Liver (tissue), 3 donors: ENCODE measurements at regions not wholly inside any gene's neighbourhood (a gene's known extent, or its start where the extent isn't known, plus 50 kb on each side); places are given as distances from the start of the nearest gene placed in this dataset.

ENCODE experiments used
- CTCF ChIP-seq: fragments of 150-350 bp; IDR thresholded peaks from 2 replicates; pipeline ENCODE4 v1.5.1; 2017; ENCODE audit warnings: improper control_type of control experiment, low read depth, low read length; ENCODE audit not compliant: missing input control
- GABPA ChIP-seq, 2 donors: IDR thresholded peaks in 1 of 2; conservative IDR thresholded peaks in 1 of 2; 2 replicates each; pipeline ENCODE4 v1.6.1; 2016; ENCODE audit warnings: antibody characterized with exemption in 2 of 2, mild to moderate bottlenecking in 1 of 2, moderate library complexity in 1 of 2
- HNF4A ChIP-seq, 2 donors: conservative IDR thresholded peaks; 2 replicates each; pipeline ENCODE4 v1.6.1; 2016; ENCODE audit warnings: antibody characterized with exemption in 2 of 2, mild to moderate bottlenecking in 2 of 2
- HNF4G ChIP-seq: IDR thresholded peaks from 2 replicates; pipeline ENCODE4 v1.6.1; 2016; ENCODE audit warnings: antibody characterized with exemption
- JUND ChIP-seq, 2 donors: IDR thresholded peaks; 2 replicates each; pipeline ENCODE4 v1.6.1; 2016; ENCODE audit warnings: antibody characterized with exemption in 2 of 2
- NR2F2 ChIP-seq: IDR thresholded peaks from 2 replicates; pipeline ENCODE4 v1.6.1; 2016; ENCODE audit warnings: antibody characterized with exemption
- REST ChIP-seq: IDR thresholded peaks from 2 replicates; pipeline ENCODE4 v1.6.1; 2016; ENCODE audit warnings: antibody characterized with exemption, mild to moderate bottlenecking
- RXRA ChIP-seq, 2 donors: IDR thresholded peaks; 2 replicates each; pipeline ENCODE4 v1.6.1; 2017 to 2018; ENCODE audit warnings: antibody characterized with exemption in 2 of 2, mild to moderate bottlenecking in 1 of 2
- SP1 ChIP-seq: IDR thresholded peaks from 2 replicates; pipeline ENCODE4 v1.6.1; 2018; ENCODE audit warnings: antibody characterized with exemption, mild to moderate bottlenecking
- TAF1 ChIP-seq: conservative IDR thresholded peaks from 2 replicates; pipeline ENCODE4 v1.6.1; 2016; ENCODE audit warnings: antibody characterized with exemption, mild to moderate bottlenecking
- YY1 ChIP-seq: IDR thresholded peaks from 2 replicates; pipeline ENCODE4 v1.6.1; 2016; ENCODE audit warnings: antibody characterized with exemption, mild to moderate bottlenecking
- TF ChIP-seq, protein P1 (sequence below): IDR thresholded peaks from 2 replicates; pipeline ENCODE4 v1.6.1; 2016; ENCODE audit warnings: antibody characterized with exemption
- TF ChIP-seq, protein P2 (sequence below): IDR thresholded peaks from 2 replicates; pipeline ENCODE4 v1.6.1; 2016; ENCODE audit warnings: antibody characterized with exemption
- donor health status: healthy.
- donor health status: healthy.

- TF ChIP-seq CTCF: no peak
- TF ChIP-seq, protein P1, sequence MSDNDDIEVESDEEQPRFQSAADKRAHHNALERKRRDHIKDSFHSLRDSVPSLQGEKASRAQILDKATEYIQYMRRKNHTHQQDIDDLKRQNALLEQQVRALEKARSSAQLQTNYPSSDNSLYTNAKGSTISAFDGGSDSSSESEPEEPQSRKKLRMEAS: no peak
- no peak for TF ChIP-seq HNF4G
- no peak for TF ChIP-seq YY1
- TF ChIP-seq GABPA (IDR thresholded peaks at IDR 0.05 in 1 of 2, conservative IDR thresholded peaks at IDR 0.05 in 1 of 2): no peak
- no peak for TF ChIP-seq REST
- no peak for TF ChIP-seq TAF1
- TF ChIP-seq RXRA (IDR thresholded peaks at IDR 0.05): no peak
- TF ChIP-seq, protein P2, sequence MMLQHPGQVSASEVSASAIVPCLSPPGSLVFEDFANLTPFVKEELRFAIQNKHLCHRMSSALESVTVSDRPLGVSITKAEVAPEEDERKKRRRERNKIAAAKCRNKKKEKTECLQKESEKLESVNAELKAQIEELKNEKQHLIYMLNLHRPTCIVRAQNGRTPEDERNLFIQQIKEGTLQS: no peak
- no peak for TF ChIP-seq SP1
- TF ChIP-seq HNF4A (conservative IDR thresholded peaks at IDR 0.05): no peak
- TF ChIP-seq NR2F2: no peak
- TF ChIP-seq JUND (IDR thresholded peaks at IDR 0.05): no peak
Observed at GRCh38 chr2:59312967-59313940, 1072.1 kb upstream of the FANCL start.
